ENCODE measurements at regions not wholly inside any gene's neighbourhood (a gene's known extent, or its start where the extent isn't known, plus 50 kb on each side); places are given as distances from the start of the nearest gene placed in this dataset.

GRCh38 chr6:51203504-51203903, 384.8 kb downstream of the TFAP2B start:
- TF ChIP-seq EZH2 (IDR thresholded peaks at IDR 0.05) (no peak), CTCF (IDR thresholded peaks at IDR 0.05) (no peak), EZH2phosphoT487 (IDR thresholded peaks at IDR 0.05) (no peak)
